H9 (cell line): ENCODE measurements at regions not wholly inside any gene's neighbourhood (a gene's known extent, or its start where the extent isn't known, plus 50 kb on each side); places are given as distances from the start of the nearest gene placed in this dataset.
A peak's percentile ranks its signal among the peaks of the same experiment; 100 is the strongest.

ENCODE experiments used
- DNase-seq: peaks from one replicate; pipeline ENCODE4 v3.0.0-alpha.2; 2017
- H2AFZ ChIP-seq: one replicate; pipeline ENCODE4 v1.6.1; 2013; ENCODE audit warnings: mild to moderate bottlenecking, low read length, control low read depth, moderate library complexity
- H2AK5ac ChIP-seq: 2 replicates; pipeline ENCODE4 v1.6.1; 2013; ENCODE audit warnings: low read length, control low read depth, mixed read lengths; ENCODE audit not compliant: insufficient read length
- H2BK120ac ChIP-seq: one replicate; pipeline ENCODE4 v1.6.1; 2013; ENCODE audit warnings: low read depth, mild to moderate bottlenecking, low read length, control low read depth, inconsistent platforms; ENCODE audit not compliant: poor library complexity, severe bottlenecking
- H2BK12ac ChIP-seq: 2 replicates; pipeline ENCODE4 v1.6.1; 2013; ENCODE audit warnings: low read length, control low read depth, mixed read lengths, low read depth; ENCODE audit not compliant: insufficient read length
- H2BK15ac ChIP-seq: 2 replicates; pipeline ENCODE4 v1.6.1; 2013; ENCODE audit warnings: low read depth, low read length, control low read depth
- H2BK20ac ChIP-seq: one replicate; pipeline ENCODE4 v1.6.1; 2013; ENCODE audit warnings: low read depth, mild to moderate bottlenecking, low read length, control low read depth, inconsistent platforms; ENCODE audit not compliant: poor library complexity, severe bottlenecking
- H2BK5ac ChIP-seq: 2 replicates; pipeline ENCODE4 v1.6.1; 2013; ENCODE audit warnings: low read length, control low read depth, mixed read lengths; ENCODE audit not compliant: insufficient read length
- H3K14ac ChIP-seq: 2 replicates; pipeline ENCODE4 v1.6.1; 2013; ENCODE audit warnings: low read length, control low read depth; ENCODE audit not compliant: insufficient read depth
- H3K18ac ChIP-seq: 2 replicates; pipeline ENCODE4 v1.6.1; 2013; ENCODE audit warnings: low read depth, mild to moderate bottlenecking, mixed read lengths, low read length, control low read depth; ENCODE audit not compliant: insufficient read length
- H3K23ac ChIP-seq: 2 replicates; pipeline ENCODE4 v1.6.1; 2013; ENCODE audit warnings: low read length, control low read depth, mixed read lengths, low read depth; ENCODE audit not compliant: insufficient read length
- H3K23me2 ChIP-seq: 2 replicates; pipeline ENCODE4 v1.6.1; 2013; ENCODE audit warnings: low read depth, mild to moderate bottlenecking, mixed read lengths, low read length, control low read depth; ENCODE audit not compliant: insufficient read length, poor library complexity, severe bottlenecking
- H3K27ac ChIP-seq: 2 replicates; pipeline ENCODE4 v1.5.1; 2013; ENCODE audit warnings: low read length, control low read depth, mixed read lengths, low read depth; ENCODE audit not compliant: insufficient read length
- H3K27me3 ChIP-seq: 2 replicates; pipeline ENCODE4 v1.6.1; 2013; ENCODE audit warnings: low read length, control low read depth, inconsistent platforms; ENCODE audit not compliant: insufficient read depth
- H3K4ac ChIP-seq: 2 replicates; pipeline ENCODE4 v1.6.1; 2013; ENCODE audit warnings: low read depth, mild to moderate bottlenecking, control low read depth, inconsistent platforms, low read length, moderate library complexity
- H3K4me1 ChIP-seq: 2 replicates; pipeline ENCODE4 v1.6.1; 2013; ENCODE audit warnings: low read length, control low read depth, inconsistent platforms; ENCODE audit not compliant: insufficient read depth
- H3K4me2 ChIP-seq: 2 replicates; pipeline ENCODE4 v1.6.1; 2013; ENCODE audit warnings: low read length, control low read depth, mixed read lengths; ENCODE audit not compliant: insufficient read length, insufficient read depth
- H3K56ac ChIP-seq: 2 replicates; pipeline ENCODE4 v1.6.1; 2013; ENCODE audit warnings: low read depth, mild to moderate bottlenecking, mixed read lengths, low read length, control low read depth; ENCODE audit not compliant: insufficient read length
- H3K79me1 ChIP-seq: 2 replicates; pipeline ENCODE4 v1.6.1; 2013; ENCODE audit warnings: low read depth, mild to moderate bottlenecking, moderate library complexity, low read length, control low read depth, inconsistent platforms; ENCODE audit not compliant: insufficient read depth, poor library complexity, severe bottlenecking
- H3K79me2 ChIP-seq: 2 replicates; pipeline ENCODE4 v1.6.1; 2013; ENCODE audit warnings: low read length, control low read depth, inconsistent platforms; ENCODE audit not compliant: insufficient read depth
- H3K9ac ChIP-seq: 2 replicates; pipeline ENCODE4 v1.6.1; 2013; ENCODE audit warnings: low read length, control low read depth, mixed read lengths; ENCODE audit not compliant: insufficient read length; ENCODE audit errors: extremely low read depth
- H3K9me3 ChIP-seq: one replicate; pipeline ENCODE4 v1.6.1; 2013; ENCODE audit warnings: low read depth, low read length, inconsistent platforms; ENCODE audit not compliant: control insufficient read depth
- H3T11ph ChIP-seq: one replicate; pipeline ENCODE4 v1.6.1; 2013; ENCODE audit warnings: mild to moderate bottlenecking, low read length, control low read depth, inconsistent platforms
- H4K20me1 ChIP-seq: one replicate; pipeline ENCODE4 v1.6.1; 2013; ENCODE audit not compliant: control insufficient read depth, insufficient read length, insufficient read depth
- H4K5ac ChIP-seq: 2 replicates; pipeline ENCODE4 v1.6.1; 2013; ENCODE audit warnings: low read depth, mild to moderate bottlenecking, mixed read lengths, low read length, control low read depth; ENCODE audit not compliant: insufficient read length
- H4K8ac ChIP-seq: replicated peaks from 2 replicates; pipeline ENCODE4 v1.6.1; 2013; ENCODE audit warnings: low read length, control low read depth, mixed read lengths, low read depth; ENCODE audit not compliant: insufficient read length
- H4K91ac ChIP-seq: 2 replicates; pipeline ENCODE4 v1.6.1; 2013; ENCODE audit warnings: low read depth, mild to moderate bottlenecking, moderate library complexity, mixed read lengths, low read length, control low read depth; ENCODE audit not compliant: insufficient read length
- H3K27ac Mint-ChIP-seq, 3 experiments: 2 replicates in 2 of 3; 3 replicates in 1 of 3; pipeline ENCODE4 v1.8.0; 2020 to 2021; ENCODE audit warnings: mixed read lengths in 3 of 3, mild to moderate bottlenecking in 1 of 3, moderate library complexity in 1 of 3
- H3K27me3 Mint-ChIP-seq: 2 replicates; pipeline ENCODE4 v1.8.0; 2021; ENCODE audit warnings: low read depth, mild to moderate bottlenecking, moderate library complexity, mixed read lengths
- H3K36me3 Mint-ChIP-seq, 3 experiments: 2 replicates in 2 of 3; 3 replicates in 1 of 3; pipeline ENCODE4 v1.8.0; 2020 to 2021; ENCODE audit warnings: low read depth in 3 of 3, mixed read lengths in 3 of 3; ENCODE audit not compliant: insufficient read depth in 1 of 3
- H3K4me1 Mint-ChIP-seq, 2 experiments: 2 replicates each; pipeline ENCODE4 v1.8.0; 2020; ENCODE audit warnings: mixed read lengths in 2 of 2
- H3K4me3 Mint-ChIP-seq, 2 experiments: 2 replicates in 1 of 2; 3 replicates in 1 of 2; pipeline ENCODE4 v1.8.0; 2020 to 2021; ENCODE audit warnings: mild to moderate bottlenecking in 2 of 2, mixed read lengths in 2 of 2, moderate library complexity in 1 of 2
- H3K9me3 Mint-ChIP-seq, 2 experiments: 2 replicates in 1 of 2; 3 replicates in 1 of 2; pipeline ENCODE4 v1.8.0; 2020; ENCODE audit warnings: mild to moderate bottlenecking in 2 of 2, mixed read lengths in 2 of 2, moderate library complexity in 1 of 2
- WGBS: extraction: QIAGEN DNeasy Blood & Tissue Kit; methylation state at CpG from one replicate; pipeline ENCODE4 v1.1.7; 2013; ENCODE audit warnings: missing lambda C conversion rate, low lambda C conversion rate, mixed read lengths; ENCODE audit not compliant: insufficient read length; ENCODE audit errors: extremely low coverage; 5-methylcytosine and 5-hydroxymethylcytosine counted together
- TF ChIP-seq, protein P1 (sequence below): fragments of 200-600 bp; sonication (generic); conservative IDR thresholded peaks from 3 replicates; pipeline ENCODE4 v1.8.0; 2021; ENCODE audit warnings: antibody characterized with exemption, mild to moderate bottlenecking

DNA sequence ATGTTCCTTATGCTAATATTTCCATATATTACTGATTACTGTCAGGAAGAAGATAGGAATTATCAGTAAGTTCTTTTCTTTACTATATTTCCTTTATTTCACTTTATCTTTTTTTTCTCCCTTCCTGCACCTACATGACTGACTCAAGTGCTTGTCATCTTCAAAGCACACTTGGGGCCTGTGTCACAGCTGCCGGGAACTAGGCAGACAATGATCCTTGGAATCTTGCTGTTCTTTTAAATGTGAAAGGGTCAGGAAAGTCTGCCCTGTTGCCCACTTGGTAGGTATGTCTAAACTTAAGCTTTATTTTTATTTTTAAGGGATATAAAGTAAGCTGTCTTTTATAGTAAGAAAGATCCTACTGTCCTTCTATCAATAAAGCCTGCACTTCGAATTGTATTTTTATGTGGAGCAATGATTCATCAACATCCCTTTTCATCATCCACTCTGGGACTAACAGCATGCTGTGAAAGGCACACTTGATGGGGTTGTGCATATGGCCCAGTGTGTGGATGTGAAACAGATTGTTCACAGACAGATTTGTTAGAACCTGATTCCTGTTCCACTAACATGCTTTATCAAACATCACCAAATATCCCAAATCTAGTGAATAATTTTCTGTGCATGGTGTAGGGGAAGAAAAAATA lies 556.9 kb downstream of the DNAJB9 start:
- TF ChIP-seq, protein P1, sequence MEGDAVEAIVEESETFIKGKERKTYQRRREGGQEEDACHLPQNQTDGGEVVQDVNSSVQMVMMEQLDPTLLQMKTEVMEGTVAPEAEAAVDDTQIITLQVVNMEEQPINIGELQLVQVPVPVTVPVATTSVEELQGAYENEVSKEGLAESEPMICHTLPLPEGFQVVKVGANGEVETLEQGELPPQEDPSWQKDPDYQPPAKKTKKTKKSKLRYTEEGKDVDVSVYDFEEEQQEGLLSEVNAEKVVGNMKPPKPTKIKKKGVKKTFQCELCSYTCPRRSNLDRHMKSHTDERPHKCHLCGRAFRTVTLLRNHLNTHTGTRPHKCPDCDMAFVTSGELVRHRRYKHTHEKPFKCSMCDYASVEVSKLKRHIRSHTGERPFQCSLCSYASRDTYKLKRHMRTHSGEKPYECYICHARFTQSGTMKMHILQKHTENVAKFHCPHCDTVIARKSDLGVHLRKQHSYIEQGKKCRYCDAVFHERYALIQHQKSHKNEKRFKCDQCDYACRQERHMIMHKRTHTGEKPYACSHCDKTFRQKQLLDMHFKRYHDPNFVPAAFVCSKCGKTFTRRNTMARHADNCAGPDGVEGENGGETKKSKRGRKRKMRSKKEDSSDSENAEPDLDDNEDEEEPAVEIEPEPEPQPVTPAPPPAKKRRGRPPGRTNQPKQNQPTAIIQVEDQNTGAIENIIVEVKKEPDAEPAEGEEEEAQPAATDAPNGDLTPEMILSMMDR, result no peak
- H3K9ac ChIP-seq, result no peak overlapping the region
- no peak overlapping the region for H3K56ac ChIP-seq
- Mint-ChIP-seq H3K9me3 (no peaks in the 10 kb centered on the region; a peak in 1 of 5 replicates), H3K27ac (peak overlapping the region; percentile 34 to 76 (median 67); a peak in 4 of 7 replicates), H3K4me3 (no peak overlapping the region), H3K27me3 (no peaks in the 10 kb centered on the region), H3K4me1 (peaks cover 37 to 45% of the 10 kb centered on the region in 2 experiments), H3K36me3 (no peaks in the 10 kb centered on the region; a peak in 1 of 7 replicates)
- no peaks in the 10 kb centered on the region for H3K23me2 ChIP-seq
- no peak overlapping the region for H2BK15ac ChIP-seq
- no peaks in the 10 kb centered on the region for H3K79me2 ChIP-seq
- H2BK5ac ChIP-seq, result no peak overlapping the region
- H3K27ac ChIP-seq, result no peak overlapping the region
- H4K5ac ChIP-seq, result no peak overlapping the region
- no peak overlapping the region for H3K14ac ChIP-seq
- no peaks in the 10 kb centered on the region for H4K20me1 ChIP-seq
- no peak overlapping the region for H3K18ac ChIP-seq
- H3K4ac ChIP-seq, result no peak overlapping the region
- no peak overlapping the region for H4K8ac ChIP-seq
- no peak overlapping the region for H3K23ac ChIP-seq
- no peak overlapping the region for H2BK20ac ChIP-seq
- WGBS, result no CpG with 5 or more reads among the region's 2 CpGs
- no peaks in the 10 kb centered on the region for H3K9me3 ChIP-seq
- H2BK120ac ChIP-seq, result no peak overlapping the region
- H3K79me1 ChIP-seq, result no peaks in the 10 kb centered on the region
- H2AK5ac ChIP-seq, result no peak overlapping the region
- no peak overlapping the region for H3T11ph ChIP-seq
- no peak overlapping the region for H3K4me2 ChIP-seq
- DNase-seq, result peak; percentile 35
- no peak overlapping the region for H2AFZ ChIP-seq
- no peaks in the 10 kb centered on the region; the same call in 1 of the 2 replicates for H3K4me1 ChIP-seq
- no peak overlapping the region for H4K91ac ChIP-seq
- no peaks in the 10 kb centered on the region for H3K27me3 ChIP-seq
- H2BK12ac ChIP-seq, result no peak overlapping the region
